NCI-H748 treated with DMSO at 0.1 percent for 48 hours (cell line): ENCODE measurements at regions not wholly inside any gene's neighbourhood (a gene's known extent, or its start where the extent isn't known, plus 50 kb on each side); places are given as distances from the start of the nearest gene placed in this dataset.

Experiments used
- DNase-seq: peaks from one replicate; lab custom pipeline; 2025; lab: John Stamatoyannopoulos, UW

DNA sequence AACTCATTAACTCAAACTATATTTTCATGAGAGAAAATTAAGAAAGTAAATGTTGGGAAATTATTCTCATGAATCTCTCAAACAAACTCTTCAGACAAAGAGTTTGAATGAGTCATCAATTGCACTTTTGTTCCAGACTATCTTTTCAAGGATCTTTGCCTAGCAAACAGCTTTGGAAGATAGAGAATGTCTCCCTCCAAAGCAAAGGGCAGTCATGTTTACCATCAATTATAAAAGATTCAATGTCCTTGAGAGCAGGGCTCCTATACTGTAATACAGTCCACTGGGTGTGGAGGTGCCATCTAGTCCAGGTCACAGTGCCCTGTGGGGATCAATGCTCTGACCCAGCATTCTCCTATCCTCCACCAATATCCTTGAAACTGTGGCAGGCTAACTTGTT is 1429.3 kb downstream of the EFNA5 start:
- DNase-seq: no peak

DNA sequence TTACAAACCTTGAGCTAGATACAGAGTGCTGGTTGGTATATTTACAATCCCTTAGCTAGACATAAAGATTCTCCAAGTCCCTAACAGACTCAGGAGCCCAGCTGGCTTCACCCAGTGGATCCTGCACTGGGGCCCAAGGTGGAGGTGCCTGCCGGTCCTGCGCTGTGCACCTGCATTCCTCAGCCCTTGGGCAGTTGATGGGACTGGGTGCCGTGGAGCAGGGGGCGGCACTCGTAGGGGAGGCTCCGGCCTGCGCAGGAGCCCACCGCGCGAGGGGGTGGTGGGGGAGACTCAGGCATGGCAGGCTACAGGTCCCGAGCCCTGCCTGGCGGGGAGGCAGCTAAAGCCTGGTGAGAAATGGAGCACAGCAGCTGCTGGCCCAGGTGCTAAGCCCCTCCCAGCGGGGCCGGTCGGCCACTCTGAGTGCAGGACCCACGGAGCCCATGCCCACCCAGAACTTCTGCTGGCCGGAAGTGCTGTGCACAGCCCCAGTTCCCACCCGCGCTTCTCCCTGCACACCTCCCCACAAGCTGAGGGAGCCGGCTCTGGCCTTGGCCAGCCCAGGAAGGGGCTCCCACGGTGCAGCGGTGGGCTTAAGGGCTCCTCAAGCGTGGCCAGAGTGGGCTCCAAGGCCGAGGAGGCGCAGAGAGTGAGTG is 1464.7 kb downstream of the EFNA5 start:
- DNase-seq: no peak

DNA sequence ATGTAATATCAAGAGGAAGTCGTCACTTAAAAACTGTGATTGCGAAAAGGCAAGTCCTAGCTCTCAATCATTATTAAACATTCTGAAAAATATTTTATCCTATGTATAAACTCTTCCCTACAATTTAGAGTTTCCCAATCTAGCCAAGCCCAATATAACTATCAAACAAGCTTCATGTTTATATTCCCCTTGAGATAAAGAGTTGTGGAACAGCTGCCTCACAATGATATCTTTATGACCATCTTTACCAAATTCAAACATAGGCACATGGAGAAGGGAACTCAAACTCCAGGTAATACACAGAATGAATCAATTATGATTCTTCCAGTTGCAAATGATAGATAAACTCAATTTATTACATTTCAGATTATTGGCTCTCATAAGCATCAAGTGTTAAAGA is 1468.7 kb downstream of the EFNA5 start:
- no peak for DNase-seq

DNA sequence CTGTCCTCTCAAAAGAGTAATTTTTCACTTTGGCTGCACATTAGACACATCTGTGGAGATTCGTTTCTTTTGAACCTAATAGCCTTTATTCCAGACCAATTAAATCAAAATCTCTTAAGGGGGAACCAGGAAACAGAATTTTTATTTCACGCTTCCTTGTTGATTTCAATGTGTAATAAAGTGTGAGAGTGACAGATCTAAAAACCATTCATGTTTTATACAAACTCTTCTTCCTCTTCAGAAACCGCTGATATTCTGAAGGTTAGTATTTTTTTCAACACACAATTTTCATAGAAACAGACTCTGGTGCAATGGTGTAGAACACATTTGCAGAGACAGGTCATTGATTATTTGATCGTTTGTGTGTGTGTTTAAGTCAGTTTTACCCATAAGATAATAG is 1469.8 kb downstream of the EFNA5 start:
- DNase-seq: no peak

DNA sequence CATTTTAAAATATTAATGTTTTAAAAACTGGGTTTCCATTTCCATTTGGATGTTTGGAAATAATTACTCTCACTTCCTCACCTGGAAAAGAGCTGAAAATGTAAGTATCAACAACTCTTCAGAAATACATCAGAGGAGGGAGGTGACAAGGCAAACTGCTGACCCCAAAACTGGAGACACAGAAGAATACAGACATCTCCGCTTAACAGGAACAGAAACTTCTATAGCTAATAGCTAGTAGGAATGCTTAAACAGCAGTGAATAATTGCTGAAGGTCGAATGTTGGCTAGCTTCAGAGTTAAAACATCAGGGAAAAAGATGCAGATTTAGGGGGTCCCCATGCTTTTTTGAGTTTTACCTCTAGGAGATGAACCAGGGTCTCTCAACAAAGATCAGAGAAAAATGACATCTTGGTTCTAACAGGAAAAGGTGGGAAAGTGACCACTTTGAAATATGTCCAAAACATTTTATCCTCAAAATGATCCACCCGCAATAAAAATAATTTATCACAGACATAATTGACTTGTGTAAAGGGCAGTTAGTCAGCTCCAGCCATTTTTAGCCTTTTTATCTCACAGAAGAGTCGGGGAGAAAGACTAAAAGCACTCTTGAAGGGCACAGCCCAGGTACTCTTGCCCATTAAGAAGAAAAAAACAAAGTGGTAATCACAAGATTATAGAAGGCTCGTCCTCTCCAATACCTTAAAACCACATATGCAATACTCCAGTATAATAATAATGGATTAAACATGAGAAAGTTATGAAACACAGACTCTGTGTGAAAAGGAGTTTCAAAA is 1474.9 kb downstream of the EFNA5 start:
- no peak for DNase-seq

DNA sequence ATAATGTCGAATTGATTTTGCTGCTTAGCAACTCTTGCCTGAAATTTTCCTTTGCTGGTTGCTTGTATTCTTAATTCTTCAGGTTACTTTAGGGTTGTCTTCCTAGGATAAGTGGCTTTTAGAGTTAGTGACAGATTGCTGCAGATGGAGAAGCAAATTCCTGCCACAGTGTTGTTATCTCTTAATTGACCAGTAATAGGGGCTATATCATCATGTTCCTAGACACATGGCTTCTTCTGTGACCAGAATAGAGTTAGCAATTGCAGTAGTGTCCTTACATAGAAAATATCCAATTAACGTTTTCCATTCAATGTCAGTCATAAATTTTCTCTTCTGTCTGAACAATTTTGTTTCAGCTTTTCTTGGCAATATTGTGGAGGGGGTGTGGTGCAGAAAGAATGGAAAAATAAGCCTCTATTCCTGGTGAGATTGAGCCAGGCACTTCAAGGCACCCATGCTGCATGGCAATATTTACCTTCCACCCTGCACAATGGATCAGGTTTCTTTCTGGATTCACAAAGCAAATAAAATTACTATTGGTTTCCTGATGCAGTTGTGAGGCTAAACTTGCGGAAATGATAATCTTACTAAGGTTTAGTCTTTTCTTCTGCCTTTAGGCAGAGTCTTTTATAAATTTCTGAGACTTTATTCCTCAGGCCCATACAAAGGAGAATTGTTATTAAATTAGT is 1481.5 kb downstream of the EFNA5 start:
- DNase-seq: peak; percentile 92

DNA sequence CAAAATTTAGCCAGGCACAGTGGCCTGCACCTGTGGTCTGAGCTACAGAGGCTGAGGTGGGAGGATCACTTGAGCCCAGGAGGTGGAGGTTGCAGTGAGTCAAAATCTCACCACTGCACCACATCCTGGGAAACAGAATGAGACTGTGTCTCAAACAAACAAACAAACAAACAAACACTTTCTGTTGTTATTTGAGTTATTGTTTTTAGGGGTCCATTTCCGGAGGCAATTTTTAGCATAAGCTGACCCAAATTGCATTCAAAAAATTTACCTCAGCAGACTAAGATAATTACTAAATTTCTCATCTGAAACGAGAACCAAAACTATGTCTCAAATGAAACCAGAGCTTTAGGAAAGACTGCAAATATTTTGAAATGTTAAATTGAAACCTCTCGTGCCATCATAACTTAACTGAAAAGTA is 1485.1 kb downstream of the EFNA5 start:
- DNase-seq: no peak

DNA sequence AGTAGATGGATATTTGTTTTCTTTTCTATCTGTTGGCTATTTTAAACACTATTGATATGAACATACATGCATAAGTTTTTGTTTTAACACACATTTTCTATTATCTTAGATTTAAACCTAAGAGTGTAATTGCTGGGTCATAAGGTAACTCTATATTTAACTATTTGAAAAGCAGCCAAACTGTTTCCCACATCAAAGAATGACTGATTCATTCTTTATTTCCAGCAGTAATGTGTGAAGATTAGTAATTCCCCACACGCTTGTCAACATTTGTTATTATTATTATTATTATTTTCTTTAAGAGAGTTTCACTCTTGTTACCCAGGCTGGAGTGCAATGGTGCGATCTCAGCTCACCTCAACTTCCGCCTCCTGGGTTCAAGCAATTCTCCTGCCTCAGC is 1495.8 kb downstream of the EFNA5 start:
- DNase-seq: no peak

DNA sequence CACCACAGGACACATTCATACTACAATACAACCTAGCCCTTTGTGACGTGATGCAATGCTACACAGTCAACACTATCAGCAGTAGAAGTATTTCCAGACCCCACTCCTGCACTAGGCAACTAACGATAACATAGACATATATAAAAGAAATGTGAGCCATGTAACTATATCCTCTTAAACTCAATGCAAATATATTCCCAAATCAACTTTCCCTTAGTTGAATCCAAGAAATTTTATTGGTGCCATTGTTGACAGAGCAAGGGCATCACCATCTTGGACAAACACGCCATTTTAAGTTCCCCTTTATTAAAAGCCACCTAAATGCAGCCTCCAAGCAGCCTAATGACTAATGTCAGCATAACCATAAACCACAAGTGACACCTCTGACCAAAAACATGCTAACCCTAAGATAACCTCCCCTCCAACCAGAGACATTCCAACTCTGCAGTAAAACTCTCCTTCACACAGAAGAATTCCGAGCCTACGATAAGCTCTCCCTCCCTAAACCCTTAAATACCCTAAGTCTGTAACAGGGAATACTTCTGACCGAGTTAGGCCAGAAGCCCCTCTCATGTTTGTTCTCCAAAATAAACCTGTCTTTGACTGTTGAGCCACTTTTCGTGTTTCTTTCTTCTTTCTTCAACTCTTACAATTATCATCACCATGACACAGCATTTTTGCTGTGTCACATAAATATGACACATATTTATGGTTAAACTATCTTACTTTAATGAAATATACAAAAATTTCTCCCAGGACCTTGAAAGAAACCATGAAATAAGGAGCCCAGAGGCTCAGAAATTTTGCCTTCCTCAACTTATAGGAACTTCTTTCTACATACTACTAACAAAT is 1497.8 kb downstream of the EFNA5 start:
- no peak for DNase-seq

DNA sequence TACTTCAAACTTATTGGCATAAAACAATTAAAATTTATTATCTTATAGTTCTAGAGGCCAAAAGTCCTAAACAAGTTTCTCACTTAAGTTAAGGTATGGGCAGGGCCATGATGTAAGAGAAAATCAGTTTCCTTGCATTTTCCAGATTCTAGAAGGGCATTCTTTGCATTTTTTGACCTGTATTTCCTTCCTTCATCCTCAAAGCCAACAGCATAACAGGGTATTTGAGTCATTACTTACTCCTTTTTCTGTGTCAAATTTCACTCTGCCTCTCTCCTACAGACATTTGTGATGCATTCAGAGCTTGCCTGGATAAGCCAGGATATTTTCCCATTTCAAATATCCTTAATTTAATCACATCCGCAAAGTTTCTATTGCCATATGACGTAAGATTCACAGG is 1499.0 kb downstream of the EFNA5 start:
- no peak for DNase-seq

DNA sequence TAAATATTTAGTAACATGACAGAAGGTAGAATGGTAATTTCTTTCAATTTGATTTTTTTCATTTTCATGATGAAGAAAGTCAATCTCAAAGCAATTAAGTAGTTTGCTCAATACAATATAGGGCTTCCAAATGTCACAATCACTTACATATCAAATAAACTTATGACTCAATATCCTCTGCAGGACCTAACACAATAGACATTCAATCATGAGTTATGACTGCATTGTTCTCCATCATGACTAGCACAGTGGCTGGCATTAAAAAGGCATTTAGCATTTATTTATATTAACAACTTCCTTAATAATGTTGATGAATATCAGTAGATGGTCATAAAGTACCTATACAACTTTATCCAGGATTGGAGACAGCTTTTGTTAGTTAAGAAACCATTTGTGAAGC is 1499.6 kb downstream of the EFNA5 start:
- no peak for DNase-seq

DNA sequence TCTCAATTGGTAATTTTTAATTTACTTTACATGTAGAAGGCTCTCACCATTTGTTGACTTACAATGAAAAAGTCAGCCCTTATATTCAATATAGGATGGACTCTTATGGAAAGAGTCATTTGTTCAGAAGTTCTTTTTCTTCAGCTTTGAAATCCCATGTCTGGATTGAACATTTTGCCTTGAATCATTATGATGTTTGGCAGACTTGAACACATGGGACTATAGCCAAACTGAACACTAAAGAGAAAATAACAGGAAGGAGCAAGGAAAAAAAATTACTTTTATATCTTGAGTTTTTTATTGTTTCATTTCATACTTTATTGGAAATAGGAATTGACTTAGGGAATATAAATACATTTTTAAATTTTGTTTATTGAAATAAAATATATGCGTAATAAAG is 1503.0 kb downstream of the EFNA5 start:
- DNase-seq: no peak

DNA sequence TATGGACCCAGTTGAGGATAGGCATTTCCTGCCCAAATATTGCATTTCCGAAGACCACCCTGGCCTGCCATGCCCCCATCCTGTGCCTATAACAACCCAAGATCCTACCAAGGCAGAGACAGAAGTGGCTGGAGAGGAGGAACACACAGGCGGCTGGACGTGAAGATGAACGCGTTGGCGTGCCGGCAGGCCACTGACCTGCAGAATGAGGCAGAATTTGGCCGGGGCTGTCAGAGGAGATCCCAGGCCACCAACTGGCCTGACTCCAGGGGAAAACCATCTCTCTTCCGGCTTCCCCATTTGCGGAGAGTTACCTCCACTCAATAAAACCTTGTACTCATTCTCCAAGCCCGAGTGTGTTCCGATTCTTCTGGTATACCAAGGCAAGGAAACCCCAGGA is 1507.5 kb downstream of the EFNA5 start:
- DNase-seq: no peak

DNA sequence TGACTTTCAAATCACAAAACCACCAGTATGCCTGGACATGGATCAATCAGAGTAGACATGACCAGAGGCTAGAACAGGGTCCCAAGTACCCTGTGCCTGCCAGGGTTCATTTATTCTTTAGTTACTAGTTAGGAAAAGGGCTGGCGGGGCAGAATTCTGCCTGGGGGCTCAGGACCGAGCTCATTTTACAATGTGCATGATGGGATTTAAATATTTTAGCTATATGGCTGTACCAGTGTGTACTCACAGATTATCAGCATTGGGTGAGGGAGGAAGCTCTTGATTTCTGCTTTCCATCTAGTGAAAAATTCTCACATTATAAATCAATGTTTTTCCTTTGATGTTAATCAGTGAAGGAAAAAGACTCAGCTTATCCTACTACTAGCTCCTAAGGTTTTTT is 1511.1 kb downstream of the EFNA5 start:
- no peak for DNase-seq

DNA sequence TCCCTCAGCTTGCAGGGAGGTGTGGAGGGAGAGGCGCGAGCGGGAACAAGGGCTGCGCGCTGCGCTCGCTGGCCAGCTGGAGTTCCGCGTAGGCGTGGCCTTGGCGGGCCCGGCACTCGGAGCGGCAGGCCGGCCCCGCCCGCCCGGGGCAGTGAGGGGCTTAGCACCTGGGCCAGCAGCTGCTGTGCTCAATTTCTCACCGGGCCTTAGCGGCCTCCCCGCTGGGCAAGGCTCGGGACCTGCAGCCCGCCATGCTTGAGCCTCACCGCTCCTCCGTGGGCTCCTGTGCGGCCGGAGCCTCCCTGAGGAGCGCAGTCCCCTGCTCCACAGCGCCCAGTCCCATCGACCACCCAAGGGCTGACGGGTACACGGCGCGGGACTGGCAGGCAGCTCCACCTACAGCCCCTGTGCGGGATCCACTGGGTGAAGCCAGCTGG is 1516.4 kb downstream of the EFNA5 start:
- DNase-seq: no peak

DNA sequence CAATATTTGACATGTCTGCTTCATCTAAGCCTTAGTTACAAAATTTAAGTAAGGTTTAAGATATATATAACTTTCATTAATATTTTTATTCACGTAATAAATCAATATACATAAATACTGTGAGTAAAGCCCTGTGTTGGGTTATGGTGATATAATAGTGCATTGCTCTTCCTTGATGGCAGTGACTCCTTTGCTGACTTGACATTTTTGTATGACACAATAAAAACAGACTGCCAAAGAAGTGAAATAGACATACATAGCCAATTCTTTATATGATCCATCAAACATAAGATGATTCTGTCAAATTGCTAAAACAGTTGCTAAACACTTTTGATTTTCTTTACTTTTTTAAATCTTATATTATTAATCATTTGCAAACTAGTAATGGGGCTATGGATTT is 1518.2 kb downstream of the EFNA5 start:
- DNase-seq: no peak

DNA sequence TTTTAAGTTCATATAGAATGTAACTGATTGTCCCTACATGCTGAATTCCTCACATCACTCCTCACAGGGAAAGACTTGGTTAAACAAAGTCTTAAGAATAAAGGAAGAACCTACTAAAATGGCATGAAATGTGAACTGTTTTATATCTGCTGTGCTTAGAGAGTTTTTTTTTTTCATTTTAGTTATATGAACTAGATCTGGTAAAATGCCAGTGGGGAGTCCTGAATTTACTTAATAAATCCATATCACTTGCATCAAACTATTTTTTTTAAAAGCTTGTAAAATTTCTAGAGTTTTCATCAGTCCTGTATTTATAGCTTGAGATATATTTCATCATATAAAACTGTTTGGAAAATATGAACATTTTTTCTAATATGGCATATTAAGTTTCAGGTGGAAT is 1528.6 kb downstream of the EFNA5 start:
- DNase-seq: no peak

DNA sequence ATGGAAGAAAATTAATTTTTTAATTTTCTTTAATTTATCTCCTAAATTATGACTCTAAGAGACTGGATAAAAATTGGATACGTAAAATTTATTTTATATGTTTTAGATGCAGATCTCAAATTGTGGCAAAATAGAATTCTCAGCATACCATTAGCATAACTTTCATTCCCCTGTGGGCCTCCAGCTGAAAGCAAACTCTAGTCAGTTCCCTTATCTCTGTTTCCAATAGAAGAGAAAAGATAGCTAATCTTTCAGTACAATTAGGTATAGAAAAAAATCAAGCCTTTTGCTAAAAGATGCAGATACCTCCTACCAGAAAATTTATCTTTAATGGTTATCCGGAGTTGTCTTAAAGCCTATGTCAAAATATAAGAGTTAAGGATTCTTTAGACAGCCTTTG is 1530.6 kb downstream of the EFNA5 start:
- no peak for DNase-seq

DNA sequence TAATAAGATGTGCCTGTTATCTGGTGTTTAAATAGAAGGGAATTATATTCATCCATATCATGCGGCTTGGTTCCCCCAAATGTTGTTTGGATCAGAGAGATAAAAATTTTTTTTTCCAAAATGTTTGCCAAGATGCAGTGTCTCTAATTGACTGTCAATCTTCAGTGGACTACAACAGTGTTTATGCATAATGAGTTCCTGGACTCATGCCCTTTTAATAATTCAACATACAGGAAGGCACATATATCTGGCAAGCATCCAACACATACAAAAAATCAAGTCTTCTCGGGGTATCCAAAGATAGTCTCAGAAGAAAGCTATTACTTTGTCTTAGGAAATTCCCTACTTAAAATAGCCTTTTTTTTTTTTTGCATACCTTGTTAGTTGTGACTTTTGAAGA is 1534.7 kb downstream of the EFNA5 start:
- no peak for DNase-seq

DNA sequence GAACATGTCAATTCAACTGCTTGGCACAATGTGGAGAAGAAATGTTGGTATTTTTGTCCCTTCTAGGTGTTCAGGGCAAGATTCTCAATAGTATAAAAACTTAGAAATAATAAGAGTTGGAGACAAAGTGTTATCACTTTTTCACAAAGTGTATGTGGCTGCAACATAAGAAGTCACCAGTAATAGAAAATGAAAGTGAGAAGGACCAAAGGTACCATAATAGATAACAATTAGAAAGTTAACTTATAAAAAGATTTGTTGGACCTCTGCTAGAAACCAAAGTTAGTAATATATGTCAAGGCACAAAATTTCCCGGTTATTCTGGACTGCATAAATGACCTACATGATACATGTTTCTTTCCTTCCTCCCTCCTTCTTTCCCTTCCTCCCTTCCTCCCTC is 1535.3 kb downstream of the EFNA5 start:
- no peak for DNase-seq

DNA sequence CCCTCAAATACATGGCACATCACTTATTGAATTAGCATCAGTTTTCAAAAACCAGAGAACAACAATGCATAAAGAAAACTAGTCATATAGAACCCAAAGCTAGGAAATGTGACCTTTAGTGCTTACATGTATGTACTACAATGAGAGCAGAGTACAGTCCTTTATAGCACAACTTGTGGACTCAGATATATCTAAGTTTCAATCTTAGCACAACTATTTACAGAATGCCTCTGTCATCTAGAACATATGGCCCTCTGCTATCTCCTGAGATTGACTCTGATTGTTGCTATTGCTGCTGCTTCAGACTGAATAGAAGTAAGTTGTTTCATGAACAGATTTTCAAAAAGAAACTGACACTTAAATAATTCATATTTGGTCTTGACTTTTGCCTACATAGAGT is 1536.2 kb downstream of the EFNA5 start:
- no peak for DNase-seq

DNA sequence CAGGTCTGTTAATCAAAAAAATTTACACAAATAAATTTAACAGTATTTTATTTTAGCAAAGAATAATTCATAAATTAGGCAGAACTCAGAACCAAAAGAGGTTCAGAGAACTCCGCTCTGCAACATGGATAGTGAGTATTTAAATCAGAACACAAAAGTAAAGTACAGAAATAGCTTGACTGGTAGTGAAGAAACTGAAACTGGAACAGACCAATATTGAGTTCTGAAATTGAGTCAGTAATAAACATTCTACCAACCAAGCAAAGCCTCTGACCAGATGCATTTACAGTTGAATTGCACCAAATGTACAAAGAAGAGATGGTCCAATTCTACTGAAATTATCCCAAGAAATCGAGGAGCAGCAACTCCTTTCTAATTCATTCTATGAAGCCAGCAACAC is 1542.8 kb downstream of the EFNA5 start:
- no peak for DNase-seq
